ENCODE measurements at regions not wholly inside any gene's neighbourhood (a gene's known extent, or its start where the extent isn't known, plus 50 kb on each side); places are given as distances from the start of the nearest gene placed in this dataset.

GRCh38 chr3:73894474-73895213 is 269.9 kb upstream of the PDZRN3 start:
- Histone ChIP-seq H3K27ac (no peak overlapping the region), H3K36me3 (ENCODE audit: insufficient read depth in 1 of 2, low read depth in 1 of 2) (no peaks in the 10 kb centered on the region), H3K4me3 (no peak overlapping the region), H3K9me3 (no peaks in the 10 kb centered on the region), H3K27me3 (ENCODE audit: insufficient read depth in 3 of 3, low read length in 2 of 3) (no peaks in the 10 kb centered on the region), H3K4me1 (no peaks in the 10 kb centered on the region)
- WGBS, 3 donors: 88 to 92% (median 89%) methylated on average over 3 of the region's 3 CpGs
- DNase-seq: no peak
- no peak for TF ChIP-seq CTCF (IDR thresholded peaks at IDR 0.05)
- ATAC-seq: no peak
- intact Hi-C loops (cut with DNase I): no loop called here

- no peaks in the 10 kb centered on the region for H3K9me3 ChIP-seq
- H3K4me3 ChIP-seq: no peak overlapping the region
Observed at GRCh38 chr3:73893089-73893488, 268.3 kb upstream of the PDZRN3 start.

GRCh38 chr3:73885862-73886261 is 261.1 kb upstream of the PDZRN3 start:
- intact Hi-C loops (cut with DNase I): no loop called here
- no peak overlapping the region for H3K27ac ChIP-seq
- no peaks in the 10 kb centered on the region for H3K27me3 ChIP-seq (ENCODE audit: insufficient read depth in 3 of 3, low read length in 2 of 3)
- no peak overlapping the region for H3K4me3 ChIP-seq
- no peaks in the 10 kb centered on the region for H3K36me3 ChIP-seq (ENCODE audit: insufficient read depth in 1 of 2, low read depth in 1 of 2)
- TF ChIP-seq CTCF (IDR thresholded peaks at IDR 0.05): no peak
- 21 to 25% (median 24%) methylated on average over 1 of the region's 1 CpG for WGBS, 3 donors
- ATAC-seq (no peak), DNase-seq (no peak)
- no peaks in the 10 kb centered on the region for H3K9me3 ChIP-seq
- H3K4me1 ChIP-seq: no peaks in the 10 kb centered on the region

More at GRCh38 chr3:73893089-73893488, 268.3 kb upstream of the PDZRN3 start:
- TF ChIP-seq CTCF (IDR thresholded peaks at IDR 0.05): no peak
- no peak overlapping the region for H3K27ac ChIP-seq
- no peaks in the 10 kb centered on the region for H3K27me3 ChIP-seq (ENCODE audit: insufficient read depth in 3 of 3, low read length in 2 of 3)
- H3K36me3 ChIP-seq (ENCODE audit: insufficient read depth in 1 of 2, low read depth in 1 of 2): no peaks in the 10 kb centered on the region
- 92 to 98% (median 95%) methylated on average over 2 of the region's 2 CpGs for WGBS, 3 donors
- intact Hi-C loops (cut with DNase I): no loop called here
- no peak for DNase-seq
- ATAC-seq: no peak
- no peaks in the 10 kb centered on the region for H3K4me1 ChIP-seq

GRCh38 chr3:73884361-73884760 is 259.6 kb upstream of the PDZRN3 start:
- no peak for ATAC-seq
- Histone ChIP-seq H3K9me3 (no peaks in the 10 kb centered on the region), H3K27ac (no peak overlapping the region), H3K36me3 (ENCODE audit: insufficient read depth in 1 of 2, low read depth in 1 of 2) (no peaks in the 10 kb centered on the region), H3K27me3 (ENCODE audit: insufficient read depth in 3 of 3, low read length in 2 of 3) (no peaks in the 10 kb centered on the region), H3K4me3 (no peak overlapping the region), H3K4me1 (no peaks in the 10 kb centered on the region)
- 53 to 64% (median 61%) methylated on average over 3 of the region's 3 CpGs for WGBS, 3 donors
- no peak for DNase-seq
- intact Hi-C loops (cut with DNase I): no loop called here
- TF ChIP-seq CTCF (IDR thresholded peaks at IDR 0.05): no peak

- Histone ChIP-seq H3K27ac (no peak overlapping the region), H3K9me3 (no peaks in the 10 kb centered on the region), H3K4me1 (no peaks in the 10 kb centered on the region), H3K36me3 (ENCODE audit: insufficient read depth in 1 of 2, low read depth in 1 of 2) (no peaks in the 10 kb centered on the region), H3K4me3 (no peak overlapping the region), H3K27me3 (ENCODE audit: insufficient read depth in 3 of 3, low read length in 2 of 3) (no peaks in the 10 kb centered on the region)
- ATAC-seq (no peak), DNase-seq (no peak)
- TF ChIP-seq CTCF (IDR thresholded peaks at IDR 0.05): no peak
- intact Hi-C loops (cut with DNase I): no loop called here
Observed at GRCh38 chr3:73883497-73883896, 258.8 kb upstream of the PDZRN3 start.

Measured in psoas muscle (tissue), 7 donors.